ENCODE measurements at regions not wholly inside any gene's neighbourhood (a gene's known extent, or its start where the extent isn't known, plus 50 kb on each side); places are given as distances from the start of the nearest gene placed in this dataset.
A peak's percentile ranks its signal among the peaks of the same experiment; 100 is the strongest.
"Not testable (repeated sequence)": the region's sequence is repeated elsewhere in the genome, so short reads cannot be mapped to it uniquely, and the experiment has no call there.

- not testable (repeated sequence) for DNase-seq
Measured at GRCh38 chr21:5138687-5139086, 5382.7 kb upstream of the TPTE start.

GRCh38 chr21:5139528-5139927 is 5381.9 kb upstream of the TPTE start:
- not testable (repeated sequence) for DNase-seq

GRCh38 chr21:5143011-5143410 is 5378.4 kb upstream of the TPTE start:
- not testable (repeated sequence) for DNase-seq

GRCh38 chr21:5144731-5145130 is 5376.7 kb upstream of the TPTE start:
- DNase-seq: not testable (repeated sequence)

GRCh38 chr21:5147685-5148084 is 5373.7 kb upstream of the TPTE start:
- DNase-seq: not testable (repeated sequence)

GRCh38 chr21:5149222-5149621 is 5372.2 kb upstream of the TPTE start:
- DNase-seq: not testable (repeated sequence)

GRCh38 chr21:5153842-5154640 is 5367.3 kb upstream of the TPTE start:
- DNase-seq: peak in 1 of 2 donors; percentile 10

GRCh38 chr21:5154641-5154982 is 5366.8 kb upstream of the TPTE start:
- peak; percentile 92 to 95 for DNase-seq

- not testable (repeated sequence) for DNase-seq
Measured at GRCh38 chr21:5162693-5163574, 5358.4 kb upstream of the TPTE start.

GRCh38 chr21:5165829-5166228 is 5355.6 kb upstream of the TPTE start:
- not testable (repeated sequence) for DNase-seq

Measured in CD4-positive, alpha-beta T cell treated with Interleukin-4 for 1 hour (primary cell).